GM13977 (cell line): ENCODE measurements at regions not wholly inside any gene's neighbourhood (a gene's known extent, or its start where the extent isn't known, plus 50 kb on each side); places are given as distances from the start of the nearest gene placed in this dataset.
A peak's percentile ranks its signal among the peaks of the same experiment; 100 is the strongest.

Source experiments
- DNase-seq: peaks from one replicate; pipeline ENCODE4 v3.0.0; 2012; ENCODE audit warnings: low spot score
- in situ Hi-C: fragments of 300-500 bp; cut with MboI; formaldehyde crosslinking; loops from one replicate; pipeline ENCODE4 v1.12.0; 2022; ENCODE audit warnings: low sequenced_read_pairs, low pct_unique_long_range_greater_than_20kb, mixed read lengths, inconsistent platforms; ENCODE audit not compliant: unreplicated experiment
- TF ChIP-seq, protein P1 (sequence below): IDR thresholded peaks from 2 replicates; pipeline ENCODE4 v1.5.1; 2012; ENCODE audit warnings: mild to moderate bottlenecking, control low read depth; ENCODE audit not compliant: insufficient read depth; ENCODE audit errors: extremely low read depth, missing control alignments

DNA sequence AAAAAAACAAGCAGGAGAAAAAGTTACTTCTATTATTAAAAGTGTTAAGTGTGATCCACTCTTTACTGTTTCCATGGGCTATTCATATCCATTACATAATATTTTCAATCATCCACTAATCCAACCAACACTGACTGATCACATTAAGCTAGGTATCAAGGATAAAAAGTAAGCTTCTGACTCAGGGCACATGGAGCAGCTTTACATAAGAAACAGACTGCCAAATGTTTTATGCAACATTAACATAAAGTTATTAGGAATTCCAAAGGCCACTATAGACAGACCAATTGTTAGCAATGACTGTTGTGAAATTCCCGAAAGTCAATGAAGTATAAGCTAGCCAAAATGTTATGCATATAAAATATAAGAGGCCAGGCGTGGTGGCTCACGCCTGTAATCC is 277.6 kb downstream of the ZEB2 start:
- in situ Hi-C loops: no loop called here

DNA sequence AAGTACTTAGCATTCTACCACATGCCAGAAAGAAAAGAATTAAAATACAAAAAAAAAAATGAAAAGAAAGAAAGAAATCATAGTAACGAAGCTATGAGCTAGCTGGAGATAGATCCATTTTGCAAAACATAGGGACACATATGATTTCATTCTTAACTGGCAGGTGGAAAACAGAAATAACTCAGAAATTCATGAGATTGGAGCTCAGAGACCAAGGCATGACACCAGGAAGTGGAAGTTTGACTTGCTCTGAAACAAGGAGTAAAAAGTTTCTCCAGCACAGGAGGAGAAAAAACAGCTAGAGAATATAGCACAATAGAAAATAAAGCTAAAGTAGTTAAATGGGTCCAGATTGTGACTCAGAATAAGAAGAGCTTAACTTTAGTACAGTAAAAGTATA is 278.1 kb downstream of the ZEB2 start:
- in situ Hi-C loops: no loop called here
- TF ChIP-seq, protein P1, sequence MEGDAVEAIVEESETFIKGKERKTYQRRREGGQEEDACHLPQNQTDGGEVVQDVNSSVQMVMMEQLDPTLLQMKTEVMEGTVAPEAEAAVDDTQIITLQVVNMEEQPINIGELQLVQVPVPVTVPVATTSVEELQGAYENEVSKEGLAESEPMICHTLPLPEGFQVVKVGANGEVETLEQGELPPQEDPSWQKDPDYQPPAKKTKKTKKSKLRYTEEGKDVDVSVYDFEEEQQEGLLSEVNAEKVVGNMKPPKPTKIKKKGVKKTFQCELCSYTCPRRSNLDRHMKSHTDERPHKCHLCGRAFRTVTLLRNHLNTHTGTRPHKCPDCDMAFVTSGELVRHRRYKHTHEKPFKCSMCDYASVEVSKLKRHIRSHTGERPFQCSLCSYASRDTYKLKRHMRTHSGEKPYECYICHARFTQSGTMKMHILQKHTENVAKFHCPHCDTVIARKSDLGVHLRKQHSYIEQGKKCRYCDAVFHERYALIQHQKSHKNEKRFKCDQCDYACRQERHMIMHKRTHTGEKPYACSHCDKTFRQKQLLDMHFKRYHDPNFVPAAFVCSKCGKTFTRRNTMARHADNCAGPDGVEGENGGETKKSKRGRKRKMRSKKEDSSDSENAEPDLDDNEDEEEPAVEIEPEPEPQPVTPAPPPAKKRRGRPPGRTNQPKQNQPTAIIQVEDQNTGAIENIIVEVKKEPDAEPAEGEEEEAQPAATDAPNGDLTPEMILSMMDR: no peak

More for the DNA sequence above, 277.6 kb downstream of the ZEB2 start:
- DNase-seq: no peak
- TF ChIP-seq, protein P1: no peak

DNA sequence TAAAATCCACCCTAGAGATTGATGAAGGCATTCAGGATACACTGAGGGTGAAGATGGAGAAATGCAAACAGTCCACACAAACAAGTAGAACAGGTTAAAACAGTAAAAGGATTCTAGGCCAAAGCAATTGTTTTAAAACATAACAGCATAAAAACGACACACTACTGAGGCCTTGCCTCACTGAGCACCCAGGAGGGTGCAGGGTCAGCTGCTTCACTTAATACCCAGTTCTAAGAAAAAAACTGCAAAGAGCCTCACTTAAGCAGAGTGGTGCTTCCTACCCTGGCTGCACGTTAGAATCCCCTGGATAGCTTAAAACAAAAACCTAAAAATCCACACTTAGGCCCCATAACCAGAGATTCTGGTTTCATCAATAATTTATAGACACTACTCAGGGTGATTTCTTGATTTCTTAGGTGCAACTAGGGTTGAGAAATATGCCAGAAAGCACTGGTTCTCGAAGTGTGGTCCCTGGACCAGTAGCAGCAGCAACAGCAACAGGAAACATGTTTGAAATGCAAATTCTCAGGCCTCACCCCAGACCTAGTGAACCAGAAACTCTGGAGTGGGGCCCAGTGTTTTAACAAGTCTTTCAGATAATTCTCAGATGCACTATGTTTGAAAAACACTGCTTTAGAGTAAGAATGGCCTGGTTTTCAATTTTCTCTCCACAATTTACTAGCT is 279.1 kb downstream of the ZEB2 start:
- in situ Hi-C loops: no loop called here
- peak; percentile 12 for DNase-seq
- TF ChIP-seq, protein P1: no peak

More for the DNA sequence above, 278.1 kb downstream of the ZEB2 start:
- DNase-seq: no peak

DNA sequence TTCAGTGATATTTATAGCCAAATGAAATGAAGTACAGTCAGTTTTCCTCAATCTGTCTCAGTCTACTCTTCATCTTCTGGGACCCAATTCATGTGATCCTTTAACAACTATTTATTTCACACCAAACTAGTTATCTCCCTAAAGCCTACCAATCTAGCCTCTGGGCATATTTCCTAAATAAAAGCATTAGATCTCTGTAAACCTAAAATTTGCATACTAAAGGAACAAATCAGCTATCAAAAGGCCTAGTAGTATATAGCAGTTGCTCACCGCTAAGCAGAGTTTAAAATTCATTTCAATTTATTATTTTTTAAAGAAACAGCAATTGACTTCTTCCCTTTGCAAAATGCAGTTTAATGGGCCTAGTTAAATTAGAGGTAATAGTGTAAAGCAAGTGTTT is 280.2 kb downstream of the ZEB2 start:
- TF ChIP-seq, protein P1: no peak
- in situ Hi-C loops: no loop called here

DNA sequence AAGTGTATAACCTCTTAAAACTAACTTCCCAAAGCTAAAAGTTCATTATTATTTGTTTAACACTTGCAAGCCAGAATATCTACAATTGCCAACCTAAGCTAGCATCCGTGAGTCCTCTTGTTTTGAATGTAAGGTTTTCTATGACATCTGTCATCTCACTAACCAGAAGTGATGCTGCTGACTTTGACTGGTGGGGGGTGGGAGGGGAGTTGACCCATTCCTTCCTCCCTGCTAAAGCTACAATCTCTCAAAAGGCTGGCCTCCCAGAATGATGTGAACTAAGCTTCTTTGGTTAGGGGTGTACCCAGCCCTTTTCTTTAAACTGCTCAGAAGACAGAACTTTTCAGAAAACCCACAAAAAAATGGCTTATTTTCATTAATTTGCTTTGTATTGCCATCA is 280.6 kb downstream of the ZEB2 start:
- DNase-seq: no peak
- in situ Hi-C loops: no loop called here
- TF ChIP-seq, protein P1: no peak

More for the DNA sequence above, 280.2 kb downstream of the ZEB2 start:
- DNase-seq: no peak

DNA sequence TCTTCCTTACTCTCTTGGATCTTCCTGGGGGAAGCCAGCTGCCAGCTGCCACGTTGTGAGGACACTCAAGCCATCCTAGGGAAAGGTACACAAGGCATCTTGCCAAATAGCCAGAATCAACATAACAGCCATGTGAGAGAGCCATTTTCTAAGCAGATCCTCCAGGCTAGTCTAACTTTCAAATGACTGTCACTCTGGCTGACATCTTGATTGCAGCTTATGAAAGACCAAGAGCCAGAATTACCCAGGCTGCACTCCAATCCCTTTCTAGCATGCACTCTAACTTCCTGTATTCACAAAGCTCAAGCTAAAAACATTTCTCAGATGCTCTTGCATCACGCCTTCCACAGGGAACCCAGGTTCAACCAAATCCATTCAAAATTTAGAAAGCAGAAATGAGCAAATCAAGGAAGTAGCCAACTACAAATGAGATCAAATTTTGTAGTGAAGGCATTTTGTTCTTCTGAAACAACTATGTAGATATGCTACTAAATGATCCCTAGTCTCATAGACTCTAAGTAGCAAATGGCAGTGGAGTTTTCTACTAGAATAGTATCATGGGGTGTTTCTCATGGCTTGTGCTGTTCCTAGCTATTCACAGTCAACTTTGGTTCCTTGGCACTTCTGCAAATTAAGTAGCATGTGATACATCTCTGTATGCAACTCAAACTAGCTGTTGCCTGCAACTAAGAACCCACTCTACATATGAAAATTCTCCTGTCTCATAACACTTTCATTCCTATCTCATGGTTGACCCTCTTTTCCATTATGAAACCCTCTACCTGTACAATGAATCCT is 281.9 kb downstream of the ZEB2 start:
- DNase-seq: no peak
- in situ Hi-C loops: no loop called here
- TF ChIP-seq, protein P1: no peak
